ENCODE measurements at regions not wholly inside any gene's neighbourhood (a gene's known extent, or its start where the extent isn't known, plus 50 kb on each side); places are given as distances from the start of the nearest gene placed in this dataset.

DNA sequence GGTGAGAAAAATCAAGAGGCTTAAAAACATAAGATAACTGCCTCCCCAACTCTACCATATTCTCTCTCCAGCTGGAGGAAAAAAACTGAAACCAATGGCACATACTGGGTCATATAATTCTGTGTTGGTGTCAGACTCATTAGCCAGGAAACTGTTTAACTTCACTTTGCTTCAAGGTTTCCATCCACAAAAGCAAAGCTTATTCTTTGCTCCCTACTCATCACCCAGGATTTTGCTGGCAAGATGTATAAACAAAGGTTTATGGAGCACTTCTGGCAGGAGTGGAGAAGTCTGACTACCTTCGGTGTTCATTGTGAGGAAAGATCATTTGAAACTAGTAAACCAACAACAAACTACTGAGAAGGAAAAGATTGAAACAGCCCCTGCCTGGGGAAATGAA is 197.5 kb upstream of the SERP2 start:
- DNase-seq (no peak), ATAC-seq (no peak)
- no peaks in the 10 kb centered on the region for H3K36me3 ChIP-seq
- WGBS, 2 donors = no CpG with 5 or more reads among the region's 1 CpG
- H3K27ac ChIP-seq = no peak overlapping the region
- TF ChIP-seq, protein P1, sequence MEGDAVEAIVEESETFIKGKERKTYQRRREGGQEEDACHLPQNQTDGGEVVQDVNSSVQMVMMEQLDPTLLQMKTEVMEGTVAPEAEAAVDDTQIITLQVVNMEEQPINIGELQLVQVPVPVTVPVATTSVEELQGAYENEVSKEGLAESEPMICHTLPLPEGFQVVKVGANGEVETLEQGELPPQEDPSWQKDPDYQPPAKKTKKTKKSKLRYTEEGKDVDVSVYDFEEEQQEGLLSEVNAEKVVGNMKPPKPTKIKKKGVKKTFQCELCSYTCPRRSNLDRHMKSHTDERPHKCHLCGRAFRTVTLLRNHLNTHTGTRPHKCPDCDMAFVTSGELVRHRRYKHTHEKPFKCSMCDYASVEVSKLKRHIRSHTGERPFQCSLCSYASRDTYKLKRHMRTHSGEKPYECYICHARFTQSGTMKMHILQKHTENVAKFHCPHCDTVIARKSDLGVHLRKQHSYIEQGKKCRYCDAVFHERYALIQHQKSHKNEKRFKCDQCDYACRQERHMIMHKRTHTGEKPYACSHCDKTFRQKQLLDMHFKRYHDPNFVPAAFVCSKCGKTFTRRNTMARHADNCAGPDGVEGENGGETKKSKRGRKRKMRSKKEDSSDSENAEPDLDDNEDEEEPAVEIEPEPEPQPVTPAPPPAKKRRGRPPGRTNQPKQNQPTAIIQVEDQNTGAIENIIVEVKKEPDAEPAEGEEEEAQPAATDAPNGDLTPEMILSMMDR (IDR thresholded peaks at IDR 0.05) = no peak
- no peaks in the 10 kb centered on the region for H3K9me3 ChIP-seq
- no peak overlapping the region for H3K4me3 ChIP-seq
- no peaks in the 10 kb centered on the region for H3K27me3 ChIP-seq
- H3K4me1 ChIP-seq = peaks cover 0 to 23% (median 10%) of the 10 kb centered on the region in 9 donors
- intact Hi-C loops (cut with DNase I) = no loop called here

DNA sequence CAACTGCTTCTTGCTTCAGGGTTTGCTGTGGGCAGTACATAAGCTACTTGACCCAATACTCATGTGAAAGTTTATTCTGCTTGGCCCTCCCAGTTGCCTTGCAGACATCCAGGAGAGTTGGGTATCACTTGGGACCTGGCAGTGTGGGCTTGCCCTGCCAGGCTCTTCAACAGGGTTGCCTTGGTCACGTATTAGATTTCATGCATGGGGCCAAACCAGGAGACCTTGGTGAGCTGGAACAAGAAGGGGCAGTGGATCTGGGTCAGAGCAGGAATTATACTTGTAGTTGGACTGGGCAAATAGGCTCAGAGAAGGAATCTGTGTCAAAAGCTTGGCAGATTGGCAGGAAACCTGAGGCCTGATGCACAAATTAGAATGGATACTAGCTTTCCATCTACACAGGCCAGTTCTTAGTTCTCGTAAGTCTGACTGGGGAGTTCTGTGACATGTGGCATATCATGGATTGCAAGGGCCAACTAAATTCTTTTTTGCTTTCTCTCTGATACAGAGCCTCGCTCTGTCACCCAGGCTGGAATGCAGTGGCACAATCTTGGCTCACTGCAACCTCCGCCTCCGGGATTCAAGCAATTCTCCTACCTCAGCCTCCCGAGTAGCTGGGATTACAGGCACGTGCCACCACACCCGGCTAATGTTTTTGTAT is 192.6 kb upstream of the SERP2 start:
- peaks cover 0 to 13% (median 0%) of the 10 kb centered on the region in 11 donors for H3K9me3 ChIP-seq
- no peaks in the 10 kb centered on the region for H3K36me3 ChIP-seq
- ATAC-seq (no peak), DNase-seq (no peak)
- intact Hi-C loops (cut with DNase I) = loop anchor here in 1 of 10 donors (10.0 kb wide), 1 partner anchor 276 kb away; no protein-coding TSS in a partner anchor
- no peak overlapping the region for H3K27ac ChIP-seq
- H3K27me3 ChIP-seq = no peaks in the 10 kb centered on the region
- TF ChIP-seq, protein P1 (IDR thresholded peaks at IDR 0.05) = no peak
- WGBS, 2 donors = 91 to 94% methylated on average over 8 of the region's 8 CpGs
- H3K4me3 ChIP-seq = no peak overlapping the region
- peaks cover 0 to 4% (median 0%) of the 10 kb centered on the region in 9 donors for H3K4me1 ChIP-seq

DNA sequence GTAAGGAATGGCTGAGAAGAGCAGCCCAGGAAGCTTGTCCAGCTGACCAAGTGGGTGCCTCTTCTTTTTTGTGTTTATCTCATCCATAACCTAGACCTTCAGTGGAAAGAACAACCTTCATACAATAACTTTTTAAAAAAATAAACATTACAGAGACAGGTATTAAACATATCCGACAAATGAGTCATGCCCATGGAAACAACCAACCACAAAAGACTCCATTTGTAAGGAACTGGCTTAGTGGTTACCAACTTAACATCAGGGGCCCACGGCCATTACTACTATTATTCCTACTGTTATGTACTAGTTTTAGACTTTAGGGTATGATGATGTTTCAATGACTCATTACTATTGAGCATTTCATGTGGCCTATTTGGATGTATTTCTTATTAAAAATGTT is 191.7 kb upstream of the SERP2 start:
- Histone ChIP-seq H3K4me1 (no peaks in the 10 kb centered on the region), H3K4me3 (no peak overlapping the region), H3K9me3 (peaks cover 0 to 13% (median 0%) of the 10 kb centered on the region in 11 donors), H3K27ac (no peak overlapping the region), H3K36me3 (no peaks in the 10 kb centered on the region), H3K27me3 (no peaks in the 10 kb centered on the region)
- DNase-seq = no peak
- intact Hi-C loops (cut with DNase I) = loop anchor here in 1 of 10 donors (10.0 kb wide), 1 partner anchor 277 kb away; no protein-coding TSS in a partner anchor
- TF ChIP-seq, protein P1 (IDR thresholded peaks at IDR 0.05) = no peak
- WGBS, 2 donors = 96 to 97% methylated on average over 2 of the region's 2 CpGs
- no peak for ATAC-seq

DNA sequence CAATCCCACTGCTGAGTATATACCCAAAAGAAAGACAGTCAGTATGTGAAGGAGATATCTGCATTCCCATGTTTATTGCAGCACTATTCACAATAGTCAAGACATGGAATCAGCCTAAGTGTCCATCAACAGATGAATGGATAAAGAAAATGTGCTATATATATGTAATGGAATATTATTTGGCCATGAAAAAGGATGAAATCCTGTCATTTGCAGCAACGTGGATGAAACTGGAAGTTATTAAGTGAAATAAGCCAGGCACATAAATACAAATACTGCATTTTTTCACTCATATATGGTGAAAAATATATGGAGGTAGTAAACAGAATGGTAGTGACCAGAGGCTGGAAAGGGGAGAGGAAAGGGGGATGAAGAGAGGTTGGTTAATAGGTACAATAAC is 188.9 kb upstream of the SERP2 start:
- Histone ChIP-seq H3K36me3 (no peaks in the 10 kb centered on the region), H3K4me1 (no peaks in the 10 kb centered on the region), H3K4me3 (no peak overlapping the region), H3K27ac (no peak overlapping the region), H3K27me3 (no peaks in the 10 kb centered on the region), H3K9me3 (peaks cover 0 to 13% (median 0%) of the 10 kb centered on the region in 11 donors)
- intact Hi-C loops (cut with DNase I) = loop anchor here in 1 of 10 donors (5.0 to 10.0 kb wide), 2 partner anchors 37 to 280 kb away; no protein-coding TSS in a partner anchor
- 34 to 56% methylated on average over 1 of the region's 1 CpG for WGBS, 2 donors
- DNase-seq (no peak), ATAC-seq (no peak)
- TF ChIP-seq, protein P1 (IDR thresholded peaks at IDR 0.05) = no peak
